GM18499 (cell line): ENCODE measurements at regions not wholly inside any gene's neighbourhood (a gene's known extent, or its start where the extent isn't known, plus 50 kb on each side); places are given as distances from the start of the nearest gene placed in this dataset.

Experiments
- ATAC-seq: cut with Tn5 transposase; IDR thresholded peaks from one replicate; pipeline ENCODE4 v1.9.1; 2021; ENCODE audit warnings: moderate number of reproducible peaks; ENCODE audit not compliant: insufficient read depth, unreplicated experiment

DNA sequence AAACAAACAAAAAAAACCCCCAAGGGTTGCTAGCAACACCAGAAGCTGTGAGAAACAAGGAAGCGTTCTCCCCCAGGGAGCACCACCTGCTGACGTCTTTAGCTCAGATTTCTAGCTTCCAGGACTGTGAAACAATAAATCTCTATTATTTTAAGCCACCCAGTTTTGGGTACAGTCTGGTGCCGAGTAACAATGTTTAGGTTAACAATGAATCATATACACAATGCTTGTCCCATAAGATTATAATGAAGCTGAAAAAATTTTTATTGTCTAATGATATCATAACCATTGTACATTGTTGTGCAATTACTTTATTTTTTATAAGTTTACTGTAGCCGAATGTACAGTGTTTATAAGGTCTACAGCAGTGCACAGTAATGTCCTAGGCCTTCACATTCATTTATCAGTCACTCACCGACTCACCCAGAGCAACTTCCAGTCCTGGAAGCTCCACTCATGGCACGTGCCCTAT lies 72.1 kb upstream of the CAB39 start:
- ATAC-seq = no peak

DNA sequence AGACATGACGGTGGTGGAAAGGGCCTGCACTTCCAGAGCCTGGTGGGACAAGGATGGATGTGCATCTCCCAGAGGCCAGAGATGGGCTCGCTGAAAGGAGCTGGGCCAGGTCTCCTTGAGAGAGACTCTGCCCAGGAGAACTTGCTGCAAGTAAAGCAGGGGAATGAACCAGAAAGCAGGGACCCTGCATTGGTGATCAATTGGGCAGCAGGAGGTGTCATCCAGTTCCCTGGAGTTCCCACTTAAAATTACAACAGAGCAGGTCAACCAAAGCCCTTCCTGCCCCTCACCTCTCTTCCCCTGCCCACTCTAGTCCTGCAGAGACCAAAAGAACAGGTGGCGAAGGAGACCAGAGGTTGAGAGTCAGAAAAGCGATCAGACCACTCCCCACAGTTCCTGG lies 69.7 kb upstream of the CAB39 start:
- ATAC-seq = no peak

- ATAC-seq = no peak
Measured at GRCh38 chr2:230643576-230644291, 68.9 kb upstream of the CAB39 start.

DNA sequence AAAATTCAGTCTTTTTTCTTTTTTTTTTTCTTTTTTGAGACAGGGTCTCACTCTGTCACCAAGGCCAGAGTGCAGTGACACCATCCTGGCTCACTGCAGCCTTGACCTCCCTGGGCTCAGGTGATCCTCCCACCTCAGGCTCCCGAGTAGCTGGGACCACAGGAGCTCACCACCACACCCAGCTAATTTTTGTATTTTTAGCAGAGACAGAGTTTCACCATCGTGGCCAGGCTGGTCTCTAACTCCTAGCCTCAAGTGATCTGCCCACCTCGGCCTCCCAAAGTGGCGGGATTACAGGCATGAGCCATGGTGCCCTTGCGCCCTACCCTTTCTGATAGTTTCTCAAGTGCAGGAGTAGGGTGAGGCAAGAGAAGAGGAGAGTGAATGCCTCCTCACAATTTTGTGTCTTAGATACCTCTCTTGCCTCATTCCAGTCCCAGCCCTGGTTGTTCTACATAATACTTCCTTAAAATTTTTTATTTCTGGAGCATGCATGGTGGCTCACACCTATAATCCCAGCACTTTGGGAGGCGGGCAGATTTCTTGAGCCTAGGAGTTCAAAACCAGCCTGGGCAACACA lies 68.2 kb upstream of the CAB39 start:
- ATAC-seq = no peak

DNA sequence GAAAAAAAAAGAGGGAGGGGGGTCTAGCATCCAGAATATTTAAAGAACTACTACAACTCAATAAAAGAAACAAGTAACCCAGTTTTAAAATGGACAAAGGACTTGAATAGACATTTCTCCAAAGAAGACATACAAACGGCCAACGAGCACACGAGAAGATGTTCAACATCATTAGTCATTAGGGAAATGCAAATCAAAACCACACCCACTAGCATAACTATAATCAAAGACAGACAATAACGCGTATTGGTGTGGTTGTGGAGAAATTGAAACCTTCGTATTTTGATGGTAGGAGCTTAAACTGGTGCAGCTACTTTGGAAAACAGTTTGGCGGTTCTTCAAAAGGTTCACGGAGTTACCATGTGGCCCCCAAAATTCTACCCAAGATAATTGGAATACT lies 64.3 kb upstream of the CAB39 start:
- ATAC-seq = no peak

DNA sequence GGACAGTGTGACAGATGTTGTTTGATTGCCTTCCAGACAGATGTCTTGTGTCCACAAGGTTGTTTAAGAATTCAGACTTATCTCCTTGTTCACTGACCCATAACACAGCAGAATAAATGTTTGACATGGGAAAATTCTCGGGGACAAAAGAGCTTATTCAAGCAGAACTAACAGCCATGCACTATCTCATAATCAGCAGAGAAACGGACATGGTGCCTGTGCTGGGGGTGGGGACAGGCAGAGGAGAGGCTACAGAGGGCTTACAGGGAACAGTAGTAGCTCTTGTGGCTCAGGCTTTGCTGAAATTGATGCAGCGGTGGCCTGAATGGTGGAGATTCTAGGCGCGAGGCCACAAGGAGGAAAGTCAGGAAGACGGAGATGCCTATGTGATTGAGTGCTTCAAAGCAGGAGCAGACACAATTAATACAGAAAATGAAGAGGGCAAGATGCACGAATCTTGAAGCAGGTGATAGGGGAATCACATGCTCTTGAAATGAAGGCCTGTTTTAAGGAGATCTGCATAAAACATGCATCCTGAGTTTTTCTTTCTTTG lies 62.0 kb upstream of the CAB39 start:
- ATAC-seq = no peak

GRCh38 chr2:230654057-230654456 lies 58.6 kb upstream of the CAB39 start:
- no peak for ATAC-seq

DNA sequence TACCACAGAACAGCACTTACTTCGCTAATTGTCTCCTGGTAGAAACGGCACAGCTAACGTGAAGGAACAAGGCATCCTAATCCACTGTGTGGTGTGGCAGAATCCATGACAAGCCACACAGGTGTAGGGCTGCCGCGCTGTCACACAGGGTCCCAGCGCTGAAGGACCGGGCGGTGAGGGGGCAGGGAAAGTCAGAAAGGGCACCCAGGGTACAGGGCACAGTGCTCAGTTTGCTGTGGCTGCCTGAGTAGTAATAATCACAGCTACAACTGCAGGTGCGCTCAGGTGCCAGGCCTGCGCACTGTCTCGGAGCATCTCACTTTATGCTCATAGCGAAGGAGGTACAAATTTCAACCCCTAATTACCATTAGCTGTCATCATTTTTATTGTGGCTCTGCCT lies 55.2 kb upstream of the CAB39 start:
- ATAC-seq = no peak

- no peak for ATAC-seq
Measured at GRCh38 chr2:230657906-230658305, 54.7 kb upstream of the CAB39 start.

GRCh38 chr2:230658577-230658876 lies 54.1 kb upstream of the CAB39 start:
- ATAC-seq = no peak

DNA sequence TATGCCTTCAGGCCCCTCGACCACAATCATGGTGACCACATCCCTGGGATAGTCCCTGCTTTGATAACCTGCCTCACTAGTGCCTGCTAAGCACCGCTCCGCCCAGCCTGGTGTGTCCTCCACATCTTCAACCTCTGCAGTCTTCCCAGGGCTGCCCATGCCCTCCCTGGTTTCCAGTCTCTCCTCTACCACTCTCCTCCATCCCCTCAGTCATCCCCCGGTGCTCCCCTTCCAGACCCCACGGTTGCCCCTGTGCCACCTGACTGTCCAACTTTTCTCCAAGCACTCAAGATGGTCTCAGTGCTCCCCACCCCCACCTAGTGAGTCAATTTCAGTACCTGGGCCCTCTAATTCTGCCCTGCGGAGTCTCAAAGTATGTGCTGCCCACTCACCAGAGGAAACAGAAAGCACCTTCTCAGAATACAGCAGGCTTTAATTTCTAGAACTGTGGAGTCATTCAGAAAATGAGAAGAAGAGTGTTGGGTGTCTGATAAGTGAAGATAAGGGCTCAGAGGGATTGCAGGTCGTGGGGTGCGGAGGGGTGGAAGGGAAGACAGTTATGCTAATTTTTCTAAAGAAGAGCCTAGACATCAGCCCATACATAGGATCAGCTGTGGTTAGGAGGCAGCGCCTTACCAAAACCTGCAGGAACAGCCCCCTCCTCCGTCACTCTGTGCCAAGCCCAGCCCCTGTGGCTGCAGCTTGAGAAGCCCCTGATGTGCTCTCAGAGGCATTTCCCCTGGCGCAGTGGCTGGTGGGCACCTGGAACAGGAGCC lies 53.6 kb upstream of the CAB39 start:
- peak; percentile 34 for ATAC-seq

DNA sequence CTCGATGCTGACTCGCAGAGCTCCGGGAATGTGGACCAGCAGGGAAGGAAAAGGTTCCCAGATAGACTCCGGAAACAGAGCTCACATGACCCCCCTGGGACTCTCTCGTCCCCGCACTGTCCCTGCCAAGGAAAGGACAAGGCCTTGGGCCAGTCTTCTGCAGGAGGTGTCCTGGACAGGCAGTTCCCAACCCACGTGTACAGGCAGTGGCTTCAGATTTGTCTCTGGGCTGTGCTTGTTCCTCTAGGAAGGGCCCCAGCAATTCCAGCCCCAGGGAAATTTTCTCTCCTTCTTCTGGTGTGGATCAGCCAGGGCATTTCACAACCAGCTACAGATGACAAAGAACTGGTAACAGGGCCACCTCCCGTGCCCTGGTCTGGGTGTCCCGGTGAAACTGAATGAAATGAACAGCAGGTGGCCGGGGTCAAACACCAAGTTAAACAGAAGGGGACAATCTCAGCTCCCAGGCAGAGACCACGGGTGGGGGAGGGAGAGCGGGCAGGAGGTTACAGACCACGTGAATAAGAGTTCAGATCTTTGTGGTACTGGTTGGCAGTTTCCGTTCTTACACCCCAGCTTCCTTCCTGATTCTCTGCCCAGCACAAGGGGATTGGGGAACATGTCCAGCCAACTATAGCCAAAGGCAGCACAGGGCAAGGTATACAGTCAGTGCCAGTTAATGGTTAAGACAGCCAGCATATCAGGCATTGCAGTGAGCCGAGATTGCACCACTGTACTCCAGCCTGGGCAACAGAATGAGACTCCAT lies 52.2 kb upstream of the CAB39 start:
- ATAC-seq = no peak

DNA sequence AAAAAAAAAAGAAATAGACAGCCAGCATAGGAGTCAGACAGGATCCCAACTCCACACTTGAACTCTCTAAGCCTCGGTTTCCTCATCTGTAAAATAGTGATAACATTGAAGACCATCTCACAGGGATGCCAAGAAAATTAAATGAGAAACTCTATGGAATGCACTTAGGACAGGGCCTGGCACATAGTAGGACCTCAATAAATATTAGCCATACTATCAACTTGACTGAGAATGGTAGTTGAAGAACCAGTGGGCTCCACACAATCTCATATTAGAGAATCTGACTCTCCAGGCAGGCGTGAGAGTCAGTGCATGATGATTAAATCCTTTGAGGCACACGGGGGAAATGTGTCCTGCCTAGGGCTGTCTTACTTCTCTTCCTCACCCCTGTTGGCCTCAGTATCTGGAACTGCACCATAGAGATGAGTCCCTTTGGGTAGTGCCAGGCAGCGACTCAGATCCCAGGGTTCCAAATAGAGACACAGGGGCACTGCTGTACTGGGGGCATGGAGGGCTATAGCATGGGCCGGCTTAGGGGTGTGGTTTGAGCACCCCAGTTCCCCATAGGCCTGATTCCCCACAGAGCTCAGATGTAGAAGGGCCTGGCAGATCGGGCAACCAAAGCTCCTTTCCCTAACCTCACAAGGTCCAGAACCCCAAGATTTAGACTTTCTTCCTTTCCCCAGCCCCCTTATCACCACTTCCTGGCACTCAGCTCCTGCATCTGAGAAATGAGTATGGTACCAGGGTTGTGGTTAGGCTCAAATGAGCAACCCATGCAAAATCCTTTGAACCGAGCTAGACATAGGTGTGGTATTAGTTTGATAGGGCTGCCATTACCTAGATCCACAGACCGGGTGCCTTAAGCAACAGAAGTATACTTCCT lies 51.3 kb upstream of the CAB39 start:
- no peak for ATAC-seq
